HG03196 (cell line): ENCODE measurements at regions not wholly inside any gene's neighbourhood (a gene's known extent, or its start where the extent isn't known, plus 50 kb on each side); places are given as distances from the start of the nearest gene placed in this dataset.
"Not testable (repeated sequence)": the region's sequence is repeated elsewhere in the genome, so short reads cannot be mapped to it uniquely, and the experiment has no call there.

Experiments
- ATAC-seq: cut with Tn5 transposase; IDR thresholded peaks from one replicate; pipeline ENCODE4 v1.9.1; 2021; ENCODE audit not compliant: unreplicated experiment

- ATAC-seq = no peak
These were observed 134.5 kb upstream of the LYPLAL1 start for GRCh38 chr1:219039017-219039681.

GRCh38 chr1:219039682-219040154, 134.0 kb upstream of the LYPLAL1 start:
- no peak for ATAC-seq

- no peak for ATAC-seq
These were observed 133.4 kb upstream of the LYPLAL1 start for GRCh38 chr1:219040291-219040690.

GRCh38 chr1:219041141-219041540, 132.5 kb upstream of the LYPLAL1 start:
- no peak for ATAC-seq

GRCh38 chr1:219041818-219042217, 131.9 kb upstream of the LYPLAL1 start:
- no peak for ATAC-seq

GRCh38 chr1:219042769-219043168, 130.9 kb upstream of the LYPLAL1 start:
- ATAC-seq = no peak

GRCh38 chr1:219045246-219045645, 128.4 kb upstream of the LYPLAL1 start:
- no peak for ATAC-seq

GRCh38 chr1:219049501-219049900, 124.2 kb upstream of the LYPLAL1 start:
- ATAC-seq = no peak

GRCh38 chr1:219050086-219050821, 123.4 kb upstream of the LYPLAL1 start:
- no peak for ATAC-seq

- no peak for ATAC-seq
These were observed 122.9 kb upstream of the LYPLAL1 start for GRCh38 chr1:219050822-219051125.

GRCh38 chr1:219051547-219051946, 122.1 kb upstream of the LYPLAL1 start:
- no peak for ATAC-seq

GRCh38 chr1:219058891-219059820, 114.5 kb upstream of the LYPLAL1 start:
- ATAC-seq = no peak

- ATAC-seq = no peak
These were observed 112.9 kb upstream of the LYPLAL1 start for GRCh38 chr1:219060798-219061197.

GRCh38 chr1:219062161-219062560, 111.5 kb upstream of the LYPLAL1 start:
- no peak for ATAC-seq

- ATAC-seq = no peak
These were observed 107.6 kb upstream of the LYPLAL1 start for GRCh38 chr1:219066098-219066497.

GRCh38 chr1:219066631-219067349, 106.9 kb upstream of the LYPLAL1 start:
- ATAC-seq = no peak

GRCh38 chr1:219067350-219067712, 106.3 kb upstream of the LYPLAL1 start:
- no peak for ATAC-seq

- not testable (repeated sequence) for ATAC-seq
These were observed 103.3 kb upstream of the LYPLAL1 start for GRCh38 chr1:219070395-219070794.

GRCh38 chr1:219071209-219071608, 102.5 kb upstream of the LYPLAL1 start:
- no peak for ATAC-seq

- no peak for ATAC-seq
These were observed 101.3 kb upstream of the LYPLAL1 start for GRCh38 chr1:219072329-219072728.
